ENCODE measurements at regions not wholly inside any gene's neighbourhood (a gene's known extent, or its start where the extent isn't known, plus 50 kb on each side); places are given as distances from the start of the nearest gene placed in this dataset.

- no peak for DNase-seq
Measured at GRCh38 chr4:136741468-136741867, 790.8 kb downstream of the PCDH18 start.

- no peak for DNase-seq
Measured at GRCh38 chr4:136740326-136740725, 792.0 kb downstream of the PCDH18 start.

- DNase-seq: no peak
Measured at GRCh38 chr4:136737066-136737465, 795.2 kb downstream of the PCDH18 start.

GRCh38 chr4:136731025-136731424 lies 801.3 kb downstream of the PCDH18 start:
- no peak for DNase-seq

- no peak for DNase-seq
Measured at GRCh38 chr4:136725286-136726081, 806.8 kb downstream of the PCDH18 start.

- DNase-seq: no peak
Measured at GRCh38 chr4:136713140-136713539, 819.2 kb downstream of the PCDH18 start.

- DNase-seq: no peak
Measured at GRCh38 chr4:136709897-136710296, 822.4 kb downstream of the PCDH18 start.

- no peak for DNase-seq
Measured at GRCh38 chr4:136706942-136707341, 825.4 kb downstream of the PCDH18 start.

GRCh38 chr4:136699905-136700304 lies 832.4 kb downstream of the PCDH18 start:
- no peak for DNase-seq

GRCh38 chr4:136691607-136692006 lies 840.7 kb downstream of the PCDH18 start:
- no peak for DNase-seq

GRCh38 chr4:136690360-136690759 lies 841.9 kb downstream of the PCDH18 start:
- DNase-seq: no peak

- DNase-seq: no peak
Measured at GRCh38 chr4:136687596-136687995, 844.7 kb downstream of the PCDH18 start.

GRCh38 chr4:136687118-136687517 lies 845.2 kb downstream of the PCDH18 start:
- DNase-seq: no peak

GRCh38 chr4:136680761-136681160 lies 851.5 kb downstream of the PCDH18 start:
- DNase-seq: no peak

- no peak for DNase-seq
Measured at GRCh38 chr4:136680271-136680670, 852.0 kb downstream of the PCDH18 start.

- DNase-seq: no peak
Measured at GRCh38 chr4:136670265-136670664, 862.0 kb downstream of the PCDH18 start.

- DNase-seq: no peak
Measured at GRCh38 chr4:136664988-136665387, 867.3 kb downstream of the PCDH18 start.

GRCh38 chr4:136662539-136662938 lies 869.8 kb downstream of the PCDH18 start:
- DNase-seq: no peak

- no peak for DNase-seq
Measured at GRCh38 chr4:136653640-136654406, 878.5 kb downstream of the PCDH18 start.

GRCh38 chr4:136651932-136652331 lies 880.4 kb downstream of the PCDH18 start:
- DNase-seq: no peak

GRCh38 chr4:136651278-136651667 lies 881.0 kb downstream of the PCDH18 start:
- DNase-seq: no peak

GRCh38 chr4:136650541-136651277 lies 881.6 kb downstream of the PCDH18 start:
- DNase-seq: peak; percentile 8

GRCh38 chr4:136644279-136644678 lies 888.0 kb downstream of the PCDH18 start:
- no peak for DNase-seq

GRCh38 chr4:136643416-136643815 lies 888.9 kb downstream of the PCDH18 start:
- DNase-seq: no peak

All from NCI-H510A treated with DMSO at 0.1 percent for 48 hours (cell line).